HG03135 (cell line): ENCODE measurements at regions not wholly inside any gene's neighbourhood (a gene's known extent, or its start where the extent isn't known, plus 50 kb on each side); places are given as distances from the start of the nearest gene placed in this dataset.

Source experiments
- ATAC-seq: cut with Tn5 transposase; IDR thresholded peaks from one replicate; pipeline ENCODE4 v1.9.1; 2021; ENCODE audit warnings: mild to moderate bottlenecking, moderate library complexity; ENCODE audit not compliant: unreplicated experiment

GRCh38 chr16:85354686-85355514 is 242.6 kb upstream of the CIBAR2 start:
- no peak for ATAC-seq

DNA sequence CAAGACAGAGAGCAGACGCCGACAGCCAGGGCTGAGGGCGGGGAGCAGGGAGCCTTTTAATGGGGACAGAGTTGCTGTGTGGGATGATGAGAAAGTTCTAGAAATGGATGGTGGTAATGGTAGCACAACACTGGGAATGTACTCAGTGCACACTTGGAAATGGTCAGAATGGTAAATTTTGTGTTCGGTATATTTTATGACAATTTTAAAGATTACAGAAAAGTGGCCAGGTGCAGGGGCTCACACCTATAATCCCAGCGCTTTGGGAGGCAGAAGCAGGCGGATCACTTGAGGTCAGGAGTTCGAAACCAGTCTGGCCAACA is 243.2 kb upstream of the CIBAR2 start:
- no peak for ATAC-seq

DNA sequence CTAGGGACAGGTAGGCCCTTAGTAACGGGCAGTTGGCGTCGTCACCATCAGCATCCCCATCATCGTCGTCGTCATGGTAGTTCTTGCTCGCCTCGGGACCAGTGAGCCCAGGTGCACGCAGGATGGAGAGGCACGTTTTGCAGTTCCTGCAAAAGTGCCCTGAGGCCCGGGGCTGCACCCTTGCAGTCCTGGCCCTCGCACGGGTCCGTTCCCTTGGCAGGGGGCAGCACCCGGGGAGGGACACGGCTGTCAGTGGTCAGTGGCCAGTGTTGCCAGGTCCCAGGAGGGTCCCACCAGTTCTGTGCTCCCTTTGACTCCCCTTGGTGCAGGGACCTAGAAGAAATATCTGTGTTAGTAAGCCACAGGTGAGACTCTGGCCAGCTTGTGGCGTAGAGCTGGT is 243.9 kb upstream of the CIBAR2 start:
- ATAC-seq = no peak

DNA sequence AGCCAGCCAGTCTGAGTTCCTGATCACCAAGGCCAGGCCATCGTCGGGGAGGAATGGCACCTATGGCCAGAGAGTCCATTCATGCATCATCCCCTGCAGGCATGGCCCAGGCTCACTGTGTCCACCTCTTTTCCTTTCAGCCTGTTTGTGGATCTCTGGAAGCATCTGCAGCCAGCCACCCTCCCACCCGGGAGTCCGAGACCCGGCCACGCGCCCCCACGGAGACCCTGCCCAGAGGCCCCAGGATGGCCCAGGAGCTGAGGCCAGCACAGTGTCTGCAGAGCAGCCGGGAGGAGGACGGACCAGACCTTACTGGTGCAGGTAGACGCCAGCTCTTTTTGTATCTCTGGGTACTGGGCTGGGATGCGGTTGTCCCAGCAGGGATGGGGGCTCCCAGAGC is 245.1 kb upstream of the CIBAR2 start:
- ATAC-seq = no peak

DNA sequence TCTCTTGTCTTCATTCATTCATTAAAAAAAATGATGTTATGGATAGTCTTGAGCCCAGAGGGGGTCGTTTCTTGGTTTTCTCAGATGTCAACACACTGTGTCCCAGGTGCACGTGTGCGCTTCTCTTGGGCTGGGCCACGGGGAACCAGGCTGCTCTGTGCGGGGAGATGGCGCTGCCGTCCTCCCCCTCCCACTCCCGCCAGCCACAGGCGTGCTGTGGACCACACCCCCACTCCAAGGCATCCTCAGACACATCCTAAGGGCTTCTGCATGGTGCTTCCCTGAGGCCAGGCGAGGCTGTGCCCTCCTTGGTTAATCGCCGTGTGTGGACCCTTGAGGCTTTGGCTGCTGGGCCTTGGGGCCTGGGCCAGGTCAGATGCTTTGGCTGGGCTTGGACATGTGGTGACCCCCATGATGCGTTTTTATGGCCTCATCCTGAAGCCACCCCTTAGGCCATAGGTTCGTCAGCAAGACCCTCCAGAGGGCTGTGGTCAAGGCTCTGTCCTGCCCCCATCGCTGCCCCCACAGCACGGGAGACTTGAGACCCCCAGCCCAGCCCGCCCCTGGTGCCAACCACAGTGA is 245.7 kb upstream of the CIBAR2 start:
- no peak for ATAC-seq

- no peak for ATAC-seq
Observed at GRCh38 chr16:85358704-85359146, 246.5 kb upstream of the CIBAR2 start.

DNA sequence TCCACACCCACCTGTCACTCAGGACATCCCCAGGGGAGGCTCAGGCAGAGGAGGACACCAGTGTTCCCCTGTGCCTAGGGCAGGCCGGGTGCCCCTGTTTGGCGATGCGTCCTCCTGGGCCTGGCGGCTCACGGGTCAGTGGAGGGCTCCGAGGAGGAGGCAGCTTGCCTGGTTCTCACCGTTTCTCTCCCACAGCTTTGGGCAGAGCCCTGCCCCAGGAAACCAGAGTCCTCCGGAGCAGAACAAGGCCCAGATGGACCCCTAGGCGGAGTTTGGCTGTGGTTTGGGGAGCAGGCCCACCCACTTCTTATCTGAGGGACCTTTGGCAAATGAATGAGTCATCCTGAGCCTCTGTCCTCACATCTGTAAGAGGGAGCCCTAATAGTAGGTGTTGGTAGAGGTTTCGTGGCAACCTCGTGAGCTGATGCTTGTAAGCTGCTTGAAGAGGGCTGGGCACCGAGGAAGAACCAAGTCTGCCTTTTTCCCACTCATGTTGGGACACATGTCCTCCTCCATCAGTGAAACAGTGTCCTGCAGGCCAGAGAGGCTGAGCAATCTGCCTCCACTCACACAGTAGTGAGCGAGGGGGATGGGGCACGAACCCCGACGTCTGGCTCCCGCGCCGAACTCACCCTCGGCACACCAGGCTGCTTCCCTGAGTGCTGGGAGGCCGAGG is 247.0 kb upstream of the CIBAR2 start:
- no peak for ATAC-seq

DNA sequence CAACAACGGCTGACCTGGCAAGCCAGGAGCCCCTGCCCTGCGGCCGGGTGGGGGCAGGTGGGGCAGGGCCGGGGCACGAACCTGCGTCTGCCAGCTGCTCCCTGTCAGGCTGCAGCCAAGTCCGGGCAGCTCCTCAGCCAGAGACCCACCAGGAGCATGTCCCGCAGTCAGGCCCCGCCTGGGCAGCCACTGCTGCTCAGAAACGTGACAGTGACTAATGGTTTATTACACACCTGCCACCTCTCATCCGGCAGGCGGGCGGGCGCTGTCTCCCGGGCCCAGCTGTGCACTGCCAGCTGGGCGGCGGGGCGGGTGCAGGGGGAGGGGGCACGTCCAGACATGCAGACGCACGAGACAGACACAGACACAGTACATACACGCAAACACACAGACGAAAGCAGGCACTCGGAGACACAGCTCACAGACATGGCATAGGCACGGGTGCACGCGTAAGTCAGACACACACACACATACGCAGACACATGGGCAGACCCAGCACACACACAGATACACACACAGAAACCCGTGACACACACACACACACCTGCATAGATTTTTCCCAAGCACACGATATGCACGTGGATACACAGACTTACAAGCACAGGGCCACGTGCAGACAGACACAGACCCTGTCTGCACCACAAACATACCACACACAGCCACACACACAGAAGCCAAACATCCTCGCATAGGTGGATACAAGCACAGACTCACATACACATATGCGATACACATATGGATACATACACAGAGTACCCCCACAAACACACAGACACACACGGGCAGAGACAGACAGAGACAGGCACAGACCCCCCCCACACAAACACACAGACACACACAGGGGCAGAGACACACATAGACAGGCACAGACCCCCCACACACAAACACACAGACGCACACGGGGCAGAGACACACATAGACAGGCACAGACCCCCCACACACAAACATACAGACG is 248.3 kb upstream of the CIBAR2 start:
- no peak for ATAC-seq

DNA sequence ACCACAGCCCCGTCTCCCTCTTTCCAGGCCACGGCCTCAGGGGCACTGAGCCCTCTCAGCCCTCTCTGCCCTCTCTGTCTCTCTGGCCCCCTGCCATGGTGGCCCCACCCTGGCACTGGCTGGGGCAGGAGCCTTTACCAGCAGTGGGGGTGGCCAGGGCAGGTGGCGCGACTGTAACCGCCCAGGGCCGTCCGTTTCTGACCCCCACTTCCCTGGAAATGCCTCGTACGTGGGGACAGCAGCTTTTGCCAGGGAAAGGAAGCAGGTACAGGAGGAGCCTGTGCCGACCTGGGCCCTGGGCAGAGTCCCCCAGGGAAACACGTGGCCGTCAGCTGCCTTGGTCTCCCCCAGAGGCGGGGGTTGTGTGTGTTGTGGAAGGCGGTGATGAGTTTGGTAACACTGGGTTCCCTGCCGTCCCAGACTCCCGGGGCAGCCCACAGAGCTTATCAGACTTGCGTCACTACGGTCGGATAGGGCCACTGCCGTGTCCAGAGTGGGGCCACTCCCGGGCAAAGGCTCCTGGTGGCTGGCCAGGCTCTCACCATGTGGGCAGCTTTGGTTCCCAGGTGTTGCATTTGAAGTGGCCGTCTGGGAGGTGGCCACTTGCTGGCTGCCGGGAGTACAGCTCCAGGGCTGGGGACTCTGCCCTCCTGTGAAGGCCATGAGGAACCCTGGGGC is 249.3 kb upstream of the CIBAR2 start:
- ATAC-seq = no peak

GRCh38 chr16:85362443-85362842 is 250.2 kb upstream of the CIBAR2 start:
- no peak for ATAC-seq

DNA sequence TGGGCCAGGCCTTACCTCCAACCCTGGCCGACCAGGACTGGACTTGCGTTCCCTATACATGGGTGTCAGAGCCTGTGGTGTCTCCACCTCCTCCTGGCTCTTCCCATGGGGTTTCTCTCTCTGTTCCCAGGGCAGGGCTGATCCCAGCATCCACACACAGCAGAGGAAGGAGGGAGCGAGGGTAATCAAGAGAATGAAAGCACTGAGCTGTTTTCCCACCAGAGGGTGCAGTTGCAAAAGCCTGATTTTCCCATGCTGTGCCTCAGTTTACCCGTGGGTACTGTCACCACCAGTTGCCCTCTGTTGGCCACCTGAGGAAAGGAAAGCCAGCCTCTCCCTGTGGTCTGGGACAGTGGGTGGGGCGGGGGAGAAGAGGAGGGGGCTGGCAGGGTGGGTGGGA is 249.7 kb upstream of the GSE1 start:
- no peak for ATAC-seq

DNA sequence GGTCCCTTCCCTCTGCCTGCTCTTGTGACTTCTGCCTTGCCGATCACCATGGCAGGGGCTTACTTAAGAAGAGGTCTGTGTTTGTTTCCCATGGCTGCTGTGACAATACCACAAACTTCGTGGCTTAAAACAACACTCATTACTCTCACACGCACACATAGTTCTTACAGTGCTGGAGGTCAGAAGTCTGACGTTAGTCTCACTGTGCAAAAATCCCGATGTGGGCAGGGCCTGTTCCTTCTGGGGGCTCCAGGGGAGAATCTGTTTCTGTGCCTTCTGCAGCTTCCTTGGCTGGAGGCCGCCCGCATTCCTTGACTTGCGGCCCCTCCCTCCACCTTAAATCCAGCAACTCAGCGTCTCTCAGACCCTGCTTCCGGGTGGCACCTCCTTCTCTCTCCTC is 249.2 kb upstream of the GSE1 start:
- ATAC-seq = no peak

- no peak for ATAC-seq
Observed at GRCh38 chr16:85364323-85365040, 248.6 kb upstream of the GSE1 start.

GRCh38 chr16:85365120-85365519 is 248.0 kb upstream of the GSE1 start:
- no peak for ATAC-seq

- ATAC-seq = no peak
Observed at GRCh38 chr16:85366031-85366763, 246.9 kb upstream of the GSE1 start.

GRCh38 chr16:85367485-85367884 is 245.6 kb upstream of the GSE1 start:
- ATAC-seq = no peak

GRCh38 chr16:85369060-85369459 is 244.1 kb upstream of the GSE1 start:
- ATAC-seq = no peak

- ATAC-seq = no peak
Observed at GRCh38 chr16:85369741-85370528, 243.2 kb upstream of the GSE1 start.

- ATAC-seq = no peak
Observed at GRCh38 chr16:85370543-85370880, 242.6 kb upstream of the GSE1 start.
